ENCODE measurements at regions not wholly inside any gene's neighbourhood (a gene's known extent, or its start where the extent isn't known, plus 50 kb on each side); places are given as distances from the start of the nearest gene placed in this dataset.

DNA sequence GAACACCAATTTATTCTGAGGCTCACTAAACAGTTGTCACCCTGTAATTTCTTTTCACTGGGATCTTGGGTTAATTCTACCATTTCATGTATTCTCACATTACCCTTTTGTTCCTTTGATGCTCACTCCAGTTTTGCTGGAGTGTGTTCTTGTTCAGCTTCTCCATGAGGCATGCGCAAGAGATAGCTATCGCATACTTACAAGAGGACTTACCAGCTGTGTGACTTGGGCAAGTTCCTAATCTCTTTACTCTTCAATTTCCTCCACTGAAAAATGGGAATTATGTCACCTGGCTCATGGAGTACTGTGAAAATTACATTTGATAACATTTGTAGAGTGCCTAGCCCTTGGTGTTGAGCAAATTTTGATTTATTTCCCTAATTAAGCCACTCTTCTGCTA is 56.5 kb upstream of the JDP2 start:
- no peak for DNase-seq (ENCODE audit: low read depth)

DNA sequence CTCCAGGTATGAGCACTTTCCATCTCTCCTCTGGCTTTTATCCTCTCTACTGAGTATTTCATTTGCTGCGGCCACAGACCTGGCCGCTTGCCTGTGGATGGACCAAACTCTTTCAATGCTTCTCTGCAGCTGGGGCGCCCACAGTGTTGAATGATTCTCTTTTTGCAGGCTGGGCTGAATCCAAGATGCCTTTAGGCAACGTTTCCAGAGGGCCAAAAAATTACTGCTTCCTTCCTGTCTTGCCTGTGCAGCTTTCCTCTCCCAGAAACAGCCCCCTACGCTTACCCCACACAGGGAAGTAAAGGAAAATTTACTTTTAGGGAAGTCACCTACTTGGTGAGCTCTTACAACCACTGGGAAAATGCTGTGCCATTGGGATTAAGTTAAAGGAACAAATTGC is 55.6 kb upstream of the JDP2 start:
- no peak for DNase-seq (ENCODE audit: low read depth)

DNA sequence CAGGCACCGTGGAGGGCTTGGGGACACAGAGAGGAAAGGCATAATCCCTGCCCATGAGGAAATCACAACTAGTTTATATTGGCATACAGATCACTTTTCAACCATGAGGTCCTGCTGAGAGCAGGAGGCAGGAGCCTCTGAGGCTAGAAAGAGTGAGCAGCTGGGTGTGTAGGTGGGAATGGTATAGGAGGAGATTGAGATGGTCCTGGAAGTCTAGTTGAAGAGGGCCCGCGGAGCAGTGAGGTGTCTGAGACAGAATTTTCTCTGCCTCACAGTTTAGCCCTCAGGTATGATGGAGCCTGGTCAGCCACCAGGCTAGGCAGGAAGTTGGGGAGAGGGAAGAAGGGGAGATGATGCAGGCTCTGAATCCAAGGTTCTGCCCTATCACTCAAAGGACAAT is 54.7 kb upstream of the JDP2 start:
- DNase-seq (ENCODE audit: low read depth): no peak

DNA sequence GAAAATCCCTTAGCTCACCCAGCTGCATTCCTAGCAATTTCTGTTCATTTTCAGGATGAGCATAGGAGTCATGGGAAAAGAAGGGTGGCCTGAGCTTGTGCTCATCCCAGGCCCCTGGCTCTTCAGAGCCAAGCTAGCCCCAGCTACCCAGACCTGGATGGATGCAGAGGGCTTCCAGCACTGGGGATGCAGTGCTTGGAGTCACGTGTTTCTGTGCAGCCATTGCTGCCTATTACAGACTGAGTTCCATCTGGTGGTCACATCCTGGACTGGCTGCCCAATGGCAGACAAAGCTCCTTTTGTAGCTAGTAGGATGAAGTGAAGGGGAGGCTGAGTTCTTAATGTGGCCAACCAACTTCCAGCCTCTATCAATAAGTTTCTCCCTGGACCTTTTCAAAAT is 54.2 kb upstream of the JDP2 start:
- DNase-seq (ENCODE audit: low read depth): no peak

DNA sequence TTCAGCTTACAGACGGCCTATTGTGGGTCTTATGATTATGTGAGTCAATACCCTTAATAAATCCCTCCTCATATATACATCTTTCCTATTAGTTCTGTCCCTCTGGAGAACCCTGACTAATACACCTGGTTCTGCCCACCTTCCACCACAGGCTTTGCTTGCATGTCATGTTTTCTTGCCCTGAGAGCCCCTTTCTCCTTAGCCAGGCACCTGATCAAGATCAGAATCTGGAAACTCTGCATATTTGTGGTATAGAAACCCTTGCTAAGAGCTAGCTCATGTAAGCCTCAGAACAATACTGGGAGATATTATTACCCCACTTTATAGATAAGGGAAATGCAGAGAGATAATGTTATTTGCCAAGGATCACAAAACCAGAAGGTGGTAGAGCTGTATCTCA is 52.9 kb upstream of the JDP2 start:
- no peak for DNase-seq (ENCODE audit: low read depth)

DNA sequence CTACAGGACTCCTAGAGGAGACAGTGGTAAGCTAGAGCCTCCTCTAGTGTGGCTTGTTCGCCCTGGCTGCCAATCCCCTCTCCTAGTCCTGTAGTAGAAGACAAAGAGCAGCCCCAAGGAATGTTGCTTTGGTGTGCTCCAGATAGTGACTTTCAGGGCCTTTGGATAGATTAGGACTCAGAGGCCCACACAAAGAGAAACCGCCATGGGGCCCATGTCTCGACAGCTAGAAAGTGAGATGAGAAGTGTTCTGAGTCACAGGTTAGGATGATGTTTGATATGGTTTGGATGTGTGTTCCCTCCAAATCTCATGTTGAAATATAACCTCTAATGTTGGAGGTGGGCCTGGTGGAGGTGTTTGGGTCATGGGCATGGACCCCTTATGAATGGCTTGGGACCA is 51.8 kb upstream of the JDP2 start:
- no peak for DNase-seq (ENCODE audit: low read depth)

All from non-pigmented ciliary epithelial cell (primary cell).